SK-N-SH (cell line): ENCODE measurements at regions not wholly inside any gene's neighbourhood (a gene's known extent, or its start where the extent isn't known, plus 50 kb on each side); places are given as distances from the start of the nearest gene placed in this dataset.

Experiments
- EZH2phosphoT487 ChIP-seq: fragments of 200-600 bp; sonication (generic); IDR thresholded peaks from 2 replicates; pipeline ENCODE4 v1.6.1; 2017; ENCODE audit warnings: low read depth, mixed run types, mild to moderate bottlenecking, antibody characterized with exemption, moderate library complexity, borderline replicate concordance
- GATA2 ChIP-seq: sonication (generic); formaldehyde crosslinking; IDR thresholded peaks from 2 replicates; pipeline ENCODE4 v1.5.0; 2020; ENCODE audit warnings: mild to moderate bottlenecking, missing genetic modification reagents
- RAD21 ChIP-seq: IDR thresholded peaks from 2 replicates; pipeline ENCODE4 v1.6.1; 2012; ENCODE audit warnings: mild to moderate bottlenecking, low read length
- RCOR1 ChIP-seq: fragments of 150-350 bp; IDR thresholded peaks from 2 replicates; pipeline ENCODE4 v1.6.1; 2017; ENCODE audit warnings: antibody characterized with exemption, low read length
- TAF1 ChIP-seq: IDR thresholded peaks from 2 replicates; pipeline ENCODE4 v1.6.1; 2012; ENCODE audit warnings: low read depth, mild to moderate bottlenecking, low read length, moderate library complexity, borderline replicate concordance
- ZBTB33 ChIP-seq: IDR thresholded peaks from 2 replicates; pipeline ENCODE4 v1.4.0; 2012; ENCODE audit warnings: low read depth, borderline replicate concordance

DNA sequence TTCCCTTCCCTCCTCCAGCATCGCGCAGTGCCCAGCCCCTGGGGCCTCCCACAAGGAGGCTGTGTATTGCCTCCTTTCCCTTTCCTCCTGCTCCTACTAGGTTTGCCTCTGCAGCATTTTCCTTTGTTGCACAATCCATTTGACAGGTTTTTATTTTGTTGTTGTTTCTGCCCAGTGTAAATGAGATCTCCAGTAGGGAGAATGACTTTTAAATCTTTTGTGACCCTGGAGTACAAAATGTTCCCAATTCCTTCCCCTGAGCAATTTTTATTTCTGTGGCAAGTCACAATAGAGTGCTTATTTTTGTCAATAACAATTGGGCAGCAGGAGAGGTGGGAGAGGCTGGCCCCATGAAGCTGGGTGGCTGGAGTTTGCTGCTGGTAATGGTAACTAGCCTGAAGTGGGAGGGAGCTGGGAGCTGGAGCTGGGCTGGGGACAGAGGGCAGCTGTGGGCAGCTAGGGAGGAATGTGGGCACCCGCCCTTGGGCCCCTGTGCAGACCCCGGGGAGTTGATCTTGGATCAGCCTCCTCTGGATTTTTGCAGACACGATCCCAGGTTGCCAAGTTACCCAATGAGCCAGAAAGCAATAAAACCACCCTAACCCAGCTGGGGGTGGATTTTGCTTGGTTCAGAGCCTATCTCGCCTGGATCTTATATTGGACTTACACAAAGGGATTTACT lies 160.1 kb downstream of the KTN1 start:
- TF ChIP-seq RCOR1 (no peak), ZBTB33 (no peak), TAF1 (no peak), EZH2phosphoT487 (no peak), GATA2 (CRISPR knock-in tag) (no peak), RAD21 (no peak)
